HG03575 (cell line): ENCODE measurements at regions not wholly inside any gene's neighbourhood (a gene's known extent, or its start where the extent isn't known, plus 50 kb on each side); places are given as distances from the start of the nearest gene placed in this dataset.
A peak's percentile ranks its signal among the peaks of the same experiment; 100 is the strongest.
"Not testable (repeated sequence)": the region's sequence is repeated elsewhere in the genome, so short reads cannot be mapped to it uniquely, and the experiment has no call there.

ENCODE experiments used
- ATAC-seq: cut with Tn5 transposase; IDR thresholded peaks from one replicate; pipeline ENCODE4 v1.9.1; 2021; ENCODE audit not compliant: unreplicated experiment, insufficient number of reproducible peaks, low FRiP score; ENCODE audit errors: extremely low read depth

GRCh38 chr10:80921032-80921431 is 383.3 kb downstream of the SH2D4B start:
- no peak for ATAC-seq

GRCh38 chr10:80924063-80924952 is 386.6 kb downstream of the SH2D4B start:
- ATAC-seq, result no peak

GRCh38 chr10:80927419-80928078 is 389.8 kb downstream of the SH2D4B start:
- no peak for ATAC-seq

- no peak for ATAC-seq
Measured at GRCh38 chr10:80938903-80939302, 401.2 kb downstream of the SH2D4B start.

GRCh38 chr10:80945264-80945880 is 407.7 kb downstream of the SH2D4B start:
- peak; percentile 85 for ATAC-seq

GRCh38 chr10:80946073-80946472 is 408.4 kb downstream of the SH2D4B start:
- ATAC-seq, result no peak

- no peak for ATAC-seq
Measured at GRCh38 chr10:80946957-80947726, 409.4 kb downstream of the SH2D4B start.

GRCh38 chr10:80949785-80950184 is 412.1 kb downstream of the SH2D4B start:
- no peak for ATAC-seq

GRCh38 chr10:80952436-80952835 is 414.7 kb downstream of the SH2D4B start:
- no peak for ATAC-seq

GRCh38 chr10:80957161-80957560 is 419.5 kb downstream of the SH2D4B start:
- no peak for ATAC-seq

- ATAC-seq, result no peak
Measured at GRCh38 chr10:80964179-80964578, 426.5 kb downstream of the SH2D4B start.

GRCh38 chr10:80964955-80965614 is 427.4 kb downstream of the SH2D4B start:
- ATAC-seq, result peak; percentile 86

GRCh38 chr10:80966326-80966986 is 428.8 kb downstream of the SH2D4B start:
- ATAC-seq, result no peak

- ATAC-seq, result not testable (repeated sequence)
Measured at GRCh38 chr10:80967357-80967756, 429.7 kb downstream of the SH2D4B start.

GRCh38 chr10:80968903-80969302 is 431.2 kb downstream of the SH2D4B start:
- no peak for ATAC-seq

- no peak for ATAC-seq
Measured at GRCh38 chr10:80971461-80971860, 433.8 kb downstream of the SH2D4B start.

- ATAC-seq, result no peak
Measured at GRCh38 chr10:80976658-80977057, 439.0 kb downstream of the SH2D4B start.

- no peak for ATAC-seq
Measured at GRCh38 chr10:80985102-80985501, 447.4 kb downstream of the SH2D4B start.
